SU-DHL-6 (cell line): ENCODE measurements at regions not wholly inside any gene's neighbourhood (a gene's known extent, or its start where the extent isn't known, plus 50 kb on each side); places are given as distances from the start of the nearest gene placed in this dataset.

Source experiments
- H2AFZ ChIP-seq: fragments of 200-600 bp; sonication (generic); 2 replicates; pipeline ENCODE4 v1.6.1; 2014; ENCODE audit warnings: low read depth, mild to moderate bottlenecking, moderate library complexity, mixed read lengths, antibody characterized with exemption, low read length; ENCODE audit not compliant: severe bottlenecking
- H3F3A ChIP-seq: fragments of 200-600 bp; shearing (Covaris generic); 2 replicates; pipeline ENCODE4 v1.6.0; 2016; ENCODE audit warnings: antibody characterized with exemption, mild to moderate bottlenecking; ENCODE audit not compliant: insufficient read depth
- H3K27ac ChIP-seq: fragments of 200-600 bp; sonication (generic); 2 replicates; pipeline ENCODE4 v1.5.1; 2016; ENCODE audit warnings: low read depth, mild to moderate bottlenecking, low read length, moderate library complexity, mixed read lengths
- H3K27me3 ChIP-seq: fragments of 200-600 bp; sonication (generic), shearing (Covaris generic); 2 replicates; pipeline ENCODE4 v1.6.0; 2014; ENCODE audit warnings: mild to moderate bottlenecking, low read length
- H3K36me3 ChIP-seq: fragments of 200-600 bp; sonication (generic); 2 replicates; pipeline ENCODE4 v1.6.1; 2014; ENCODE audit warnings: mild to moderate bottlenecking, low read length, mixed read lengths
- H3K4me2 ChIP-seq: fragments of 300-600, 200-600 bp; shearing (Covaris generic), sonication (generic); 2 replicates; pipeline ENCODE4 v1.6.0; 2014; ENCODE audit warnings: low read length, low read depth, mild to moderate bottlenecking; ENCODE audit not compliant: poor library complexity, severe bottlenecking
- H3K4me3 ChIP-seq: fragments of 200-600 bp; sonication (generic); 2 replicates; pipeline ENCODE4 v1.5.1; 2014; ENCODE audit warnings: antibody characterized with exemption, low read length, mild to moderate bottlenecking, mixed read lengths; ENCODE audit not compliant: insufficient read depth, poor library complexity, severe bottlenecking
- H3K79me2 ChIP-seq: fragments of 200-600 bp; sonication (generic); 2 replicates; pipeline ENCODE4 v1.6.1; 2014; ENCODE audit warnings: mild to moderate bottlenecking, low read length, moderate library complexity; ENCODE audit not compliant: insufficient read depth
- H3K9ac ChIP-seq: fragments of 200-600 bp; sonication (generic); 2 replicates; pipeline ENCODE4 v1.7.0; 2014; ENCODE audit warnings: mild to moderate bottlenecking, low read length
- H3K9me2 ChIP-seq: fragments of 200-600 bp; sonication (generic); replicated peaks from 2 replicates; pipeline ENCODE4 v1.6.1; 2014; ENCODE audit warnings: low read length; ENCODE audit not compliant: insufficient read depth
- H3K9me3 ChIP-seq: fragments of 200-600 bp; sonication (generic); 2 replicates; pipeline ENCODE4 v1.6.1; 2014; ENCODE audit warnings: low read length, mixed read lengths; ENCODE audit not compliant: insufficient read depth
- H4K20me1 ChIP-seq: fragments of 200-600 bp; sonication (generic); 2 replicates; pipeline ENCODE4 v1.6.1; 2014; ENCODE audit warnings: low read depth, mild to moderate bottlenecking, antibody characterized with exemption, low read length, moderate library complexity, mixed read lengths
- CTCF ChIP-seq: fragments of 200-600 bp; sonication (generic); IDR thresholded peaks from one replicate; pipeline ENCODE4 v1.5.1; 2017; ENCODE audit warnings: antibody characterized with exemption, mild to moderate bottlenecking, low read length, moderate library complexity; ENCODE audit not compliant: insufficient read depth, poor library complexity, severe bottlenecking
- EZH2phosphoT487 ChIP-seq: fragments of 200-600 bp; sonication (generic), shearing (Covaris generic); conservative IDR thresholded peaks from 2 replicates; pipeline ENCODE4 v1.6.1; 2018; ENCODE audit warnings: mild to moderate bottlenecking, antibody characterized with exemption, low read length, moderate library complexity, mixed read lengths

GRCh38 chr9:92175441-92175840 is 60.2 kb upstream of the SPTLC1 start:
- H3K4me2 ChIP-seq, result no peak overlapping the region
- no peaks in the 10 kb centered on the region for H4K20me1 ChIP-seq
- H3K9me3 ChIP-seq, result no peaks in the 10 kb centered on the region
- no peak overlapping the region for H3K9ac ChIP-seq
- H3K36me3 ChIP-seq, result no peaks in the 10 kb centered on the region
- no peak overlapping the region for H3K4me3 ChIP-seq
- no peaks in the 10 kb centered on the region for H3K79me2 ChIP-seq
- no peaks in the 10 kb centered on the region for H3F3A ChIP-seq
- H2AFZ ChIP-seq, result no peak overlapping the region
- H3K9me2 ChIP-seq, result no peaks in the 10 kb centered on the region
- TF ChIP-seq EZH2phosphoT487 (no peak), CTCF (no peak)
- 0 out of 2 replicates have a peak, but pooled peaks cover 2% of the 10 kb centered on the region for H3K27me3 ChIP-seq
- no peak overlapping the region for H3K27ac ChIP-seq

GRCh38 chr9:92173318-92173717 is 58.1 kb upstream of the SPTLC1 start:
- Histone ChIP-seq H3K36me3 (no peaks in the 10 kb centered on the region), H3K9me2 (no peaks in the 10 kb centered on the region), H2AFZ (no peak overlapping the region), H4K20me1 (no peaks in the 10 kb centered on the region), H3F3A (no peaks in the 10 kb centered on the region), H3K27ac (no peak overlapping the region), H3K9me3 (no peaks in the 10 kb centered on the region), H3K27me3 (0 out of 2 replicates have a peak, but pooled peaks cover 2% of the 10 kb centered on the region), H3K4me2 (no peak overlapping the region), H3K9ac (no peak overlapping the region), H3K4me3 (no peak overlapping the region), H3K79me2 (no peaks in the 10 kb centered on the region)
- TF ChIP-seq EZH2phosphoT487, result no peak
- no peak for TF ChIP-seq CTCF

GRCh38 chr9:92171822-92172221 is 56.6 kb upstream of the SPTLC1 start:
- Histone ChIP-seq H3K79me2 (no peaks in the 10 kb centered on the region), H3K9ac (no peak overlapping the region), H3F3A (no peaks in the 10 kb centered on the region), H4K20me1 (no peaks in the 10 kb centered on the region), H3K9me2 (no peaks in the 10 kb centered on the region), H3K4me2 (no peak overlapping the region), H3K36me3 (no peaks in the 10 kb centered on the region), H3K27ac (no peak overlapping the region), H3K9me3 (no peaks in the 10 kb centered on the region), H3K27me3 (0 out of 2 replicates have a peak, but pooled peaks cover 2% of the 10 kb centered on the region), H3K4me3 (no peak overlapping the region), H2AFZ (no peak overlapping the region)
- TF ChIP-seq EZH2phosphoT487 (no peak), CTCF (no peak)
